ENCODE measurements at regions not wholly inside any gene's neighbourhood (a gene's known extent, or its start where the extent isn't known, plus 50 kb on each side); places are given as distances from the start of the nearest gene placed in this dataset.

GRCh38 chr16:8510160-8510559 lies 80.2 kb downstream of the TMEM114 start:
- TF ChIP-seq POLR2A (IDR thresholded peaks at IDR 0.05), result no peak
- no peak for TF ChIP-seq CTCF (IDR thresholded peaks at IDR 0.05)

All from vagina (tissue), 2 donors.